ENCODE measurements at regions not wholly inside any gene's neighbourhood (a gene's known extent, or its start where the extent isn't known, plus 50 kb on each side); places are given as distances from the start of the nearest gene placed in this dataset.

- no peak for TF ChIP-seq CTCF (IDR thresholded peaks at IDR 0.05; ENCODE audit: low read depth, low read length, missing input control)
- no peak for TF ChIP-seq REST (IDR thresholded peaks at IDR 0.05)
- TF ChIP-seq JUND (IDR thresholded peaks at IDR 0.05) = no peak
- TF ChIP-seq RAD21 (IDR thresholded peaks at IDR 0.05) = no peak
- TF ChIP-seq GABPA (IDR thresholded peaks at IDR 0.05 in 1 of 2, conservative IDR thresholded peaks at IDR 0.05 in 1 of 2) = no peak
- no peak for TF ChIP-seq ATF3 (IDR thresholded peaks at IDR 0.05)
- TF ChIP-seq YY1 (IDR thresholded peaks at IDR 0.05) = no peak
- no peak for TF ChIP-seq EGR1 (IDR thresholded peaks at IDR 0.05; ENCODE audit: low read depth in 2 of 2)
- no peak for TF ChIP-seq SP1 (IDR thresholded peaks at IDR 0.05)
- TF ChIP-seq MAX (IDR thresholded peaks at IDR 0.05) = no peak
- TF ChIP-seq HNF4G (IDR thresholded peaks at IDR 0.05) = no peak
- no peak for TF ChIP-seq TAF1 (conservative IDR thresholded peaks at IDR 0.05)
- TF ChIP-seq FOXA1 (IDR thresholded peaks at IDR 0.05) = no peak
- no peak for TF ChIP-seq RXRA (IDR thresholded peaks at IDR 0.05)
Observed at GRCh38 chr14:106822905-106823304, 1296.5 kb downstream of the TMEM121 start.
